RWPE1 (cell line): ENCODE measurements at regions not wholly inside any gene's neighbourhood (a gene's known extent, or its start where the extent isn't known, plus 50 kb on each side); places are given as distances from the start of the nearest gene placed in this dataset.

Experiments used
- CTCF ChIA-PET: fragments of 350-600 bp; sonication (Branson Sonifier 250); formaldehyde crosslinking; extraction: SDS; loops from one replicate; lab custom pipeline; 2021; lab: Yijun Ruan, JAX
- POLR2A ChIA-PET: fragments of 400-600 bp; formaldehyde crosslinking; extraction: SDS; loops from one replicate; lab custom pipeline; 2020; ENCODE audit warnings: antibody characterized with exemption; ENCODE audit not compliant: low non-redundant PET; lab: Yijun Ruan, JAX
- DNase-seq: peaks from one replicate; pipeline ENCODE4 v3.0.0; 2012; ENCODE audit warnings: low spot score
- H3K27ac ChIP-seq: fragments of 450-650 bp; 2 replicates; pipeline ENCODE4 v1.5.1; 2017
- CTCF ChIP-seq: fragments of 450-650 bp; conservative IDR thresholded peaks from 2 replicates; pipeline ENCODE4 v1.5.1; 2017; ENCODE audit warnings: low read depth, mild to moderate bottlenecking

- H3K27ac ChIP-seq = no peak overlapping the region
- TF ChIP-seq CTCF = no peak
- ChIA-PET POLR2A (no interaction called here), CTCF (no interaction called here)
- no peak for DNase-seq
Measured at GRCh38 chr10:113967126-113967525, 76.5 kb upstream of the ADRB1 start.

- no peak overlapping the region for H3K27ac ChIP-seq
- ChIA-PET CTCF (no interaction called here), POLR2A (no interaction called here)
- DNase-seq = no peak
- no peak for TF ChIP-seq CTCF
Measured at GRCh38 chr10:113970641-113971040, 73.0 kb upstream of the ADRB1 start.

- no peak overlapping the region for H3K27ac ChIP-seq
- no peak for DNase-seq
- TF ChIP-seq CTCF = no peak
- POLR2A ChIA-PET = no interaction called here
- CTCF ChIA-PET = no interaction called here
Measured at GRCh38 chr10:113971349-113971973, 72.2 kb upstream of the ADRB1 start.

GRCh38 chr10:113977174-113977573, 66.5 kb upstream of the ADRB1 start:
- ChIA-PET POLR2A (no interaction called here), CTCF (no interaction called here)
- TF ChIP-seq CTCF = no peak
- DNase-seq = no peak
- no peak overlapping the region for H3K27ac ChIP-seq

- ChIA-PET CTCF (no interaction called here), POLR2A (no interaction called here)
- no peak for TF ChIP-seq CTCF
- H3K27ac ChIP-seq = no peak overlapping the region
- no peak for DNase-seq
Measured at GRCh38 chr10:113978802-113979201, 64.9 kb upstream of the ADRB1 start.

GRCh38 chr10:113979409-113979808, 64.3 kb upstream of the ADRB1 start:
- no peak for TF ChIP-seq CTCF
- no peak overlapping the region for H3K27ac ChIP-seq
- POLR2A ChIA-PET = no interaction called here
- CTCF ChIA-PET = interaction anchor here (1.1 kb wide), 1 partner anchor 15 kb away, joined by 3 read pairs; no protein-coding TSS in a partner anchor
- DNase-seq = no peak
